GM10248 (cell line): ENCODE measurements at regions not wholly inside any gene's neighbourhood (a gene's known extent, or its start where the extent isn't known, plus 50 kb on each side); places are given as distances from the start of the nearest gene placed in this dataset.
"Not testable (repeated sequence)": the region's sequence is repeated elsewhere in the genome, so short reads cannot be mapped to it uniquely, and the experiment has no call there.

Experiments
- CTCF ChIA-PET: fragments of 300-600 bp; sonication (Branson Sonifier 250); formaldehyde crosslinking; extraction: SDS; loops from one replicate; lab custom pipeline; 2021; ENCODE audit warnings: antibody characterized with exemption; lab: Yijun Ruan, JAX
- POLR2A ChIA-PET: fragments of 350-650 bp; sonication (Branson Sonifier 250); formaldehyde crosslinking; extraction: SDS; loops from one replicate; lab custom pipeline; 2020; ENCODE audit warnings: antibody characterized with exemption; lab: Yijun Ruan, JAX
- DNase-seq: peaks from one replicate; pipeline ENCODE4 v3.0.0; 2012; ENCODE audit errors: extremely low spot score
- CTCF ChIP-seq: IDR thresholded peaks from 2 replicates; pipeline ENCODE4 v1.5.1; 2012; ENCODE audit warnings: mild to moderate bottlenecking, low read depth; ENCODE audit errors: extremely low read depth, missing control alignments, control extremely low read depth

- POLR2A ChIA-PET: no interaction called here
- CTCF ChIA-PET: no interaction called here
- no peak for DNase-seq
- TF ChIP-seq CTCF: no peak
Measured at GRCh38 chr6:48670546-48670945, 559.5 kb upstream of the PTCHD4 start.

- DNase-seq: no peak
- POLR2A ChIA-PET: no interaction called here
- CTCF ChIA-PET: no interaction called here
- no peak for TF ChIP-seq CTCF
Measured at GRCh38 chr6:48667797-48668196, 556.8 kb upstream of the PTCHD4 start.

DNA sequence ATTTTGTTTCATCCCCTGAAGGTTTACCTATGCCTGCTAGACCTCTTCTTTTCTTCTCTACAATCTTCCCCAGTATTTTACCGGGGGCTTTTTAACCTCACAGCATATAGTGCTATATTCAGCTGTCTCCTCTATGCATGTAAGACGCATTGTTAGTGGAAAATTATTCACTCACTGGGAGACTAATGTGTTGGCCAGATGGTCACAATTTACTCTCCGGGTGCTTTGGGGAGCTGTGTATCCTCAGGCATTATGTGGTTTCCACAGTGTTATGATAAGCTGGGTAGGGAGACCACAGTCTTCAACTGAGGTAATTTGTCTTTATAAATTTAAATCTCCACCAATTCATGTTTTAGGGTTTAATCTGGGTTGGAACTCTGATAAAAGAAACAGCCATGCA is 553.8 kb upstream of the PTCHD4 start:
- no peak for TF ChIP-seq CTCF
- POLR2A ChIA-PET: no interaction called here
- CTCF ChIA-PET: no interaction called here
- no peak for DNase-seq

DNA sequence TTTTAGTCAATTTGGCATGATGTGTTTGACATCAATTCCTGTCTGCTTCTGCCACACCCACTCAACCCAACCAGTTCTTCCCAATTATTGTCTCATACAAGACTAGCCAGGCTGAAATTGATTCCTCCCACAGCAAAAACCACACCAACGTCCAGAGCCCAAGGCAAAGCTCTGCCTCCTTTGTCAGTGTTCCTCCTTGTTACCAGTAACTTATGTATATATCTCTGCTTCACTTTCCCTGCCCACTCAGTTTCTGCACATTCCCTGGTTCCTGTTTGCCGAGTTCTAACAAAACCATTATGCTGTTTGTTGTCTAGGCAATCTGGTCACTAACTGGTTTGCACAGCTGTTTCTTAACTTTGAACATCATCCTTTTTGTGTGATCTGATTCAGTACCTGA is 547.9 kb upstream of the PTCHD4 start:
- no peak for DNase-seq
- TF ChIP-seq CTCF: no peak
- ChIA-PET CTCF (interaction anchor here (1.8 kb wide), 1 partner anchor 14 kb away, joined by 5 read pairs; no protein-coding TSS in a partner anchor), POLR2A (no interaction called here)

GRCh38 chr6:48641544-48641943 is 530.5 kb upstream of the PTCHD4 start:
- CTCF ChIA-PET: no interaction called here
- POLR2A ChIA-PET: no interaction called here
- TF ChIP-seq CTCF: no peak
- DNase-seq: no peak

DNA sequence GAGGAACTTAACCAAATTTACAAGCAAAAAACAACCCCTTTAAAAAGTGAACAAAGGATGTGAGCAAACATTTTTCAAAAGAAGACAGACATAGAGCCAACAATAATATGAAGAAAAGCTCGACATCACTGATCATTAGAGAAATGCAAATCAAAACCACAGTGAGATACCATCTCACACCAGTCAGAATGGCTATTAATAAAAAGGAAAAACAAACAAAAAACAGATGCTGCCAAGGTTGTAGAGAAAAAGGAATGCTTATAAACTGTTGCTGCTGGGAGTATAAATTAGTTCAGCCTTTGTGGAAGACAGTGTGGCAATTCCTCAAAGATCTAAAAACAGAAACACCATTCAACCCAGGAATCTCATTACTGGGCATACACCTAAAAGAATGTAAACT is 527.8 kb upstream of the PTCHD4 start:
- POLR2A ChIA-PET, DNase-seq: not testable (repeated sequence)

GRCh38 chr6:48630511-48630910 is 519.5 kb upstream of the PTCHD4 start:
- ChIA-PET CTCF (no interaction called here), POLR2A (no interaction called here)
- no peak for TF ChIP-seq CTCF

More for the DNA sequence above, 527.8 kb upstream of the PTCHD4 start:
- CTCF ChIA-PET: interaction anchor here (1.4 kb wide), 1 partner anchor 10 kb away, joined by 3 read pairs; no protein-coding TSS in a partner anchor

More at GRCh38 chr6:48630511-48630910, 519.5 kb upstream of the PTCHD4 start:
- DNase-seq: no peak
